Thoracic aorta (tissue), 2 donors: ENCODE measurements at regions not wholly inside any gene's neighbourhood (a gene's known extent, or its start where the extent isn't known, plus 50 kb on each side); places are given as distances from the start of the nearest gene placed in this dataset.

ENCODE experiments used
- ATAC-seq: fragments of 150-250 bp; one replicate; pipeline ENCODE4 v1.8.0; 2017; ENCODE audit warnings: low read depth; ENCODE audit not compliant: insufficient number of reproducible peaks, low FRiP score
- DNase-seq: peaks from one replicate; pipeline ENCODE4 v3.0.0-alpha.2; 2020; ENCODE audit warnings: low spot score
- H3K27ac ChIP-seq, 2 donors: fragments of 200-600 bp; sonication (generic); 1 replicate in 1 of 2; 2 replicates in 1 of 2; pipeline ENCODE4 v1.5.1; 2016; ENCODE audit warnings: mild to moderate bottlenecking in 2 of 2, moderate library complexity in 2 of 2
- H3K27me3 ChIP-seq: fragments of 200-600 bp; sonication (generic); replicated peaks from 2 replicates; pipeline ENCODE4 v1.6.0; 2016; ENCODE audit warnings: mild to moderate bottlenecking; ENCODE audit not compliant: insufficient read depth
- H3K36me3 ChIP-seq: fragments of 200-600 bp; sonication (generic); one replicate; pipeline ENCODE4 v1.5.1; 2016
- H3K4me1 ChIP-seq, 2 donors: fragments of 200-600 bp; sonication (generic); 1 replicate in 1 of 2; 2 replicates in 1 of 2; pipeline versions ENCODE4 v1.5.1 to v1.6.0; 2016; ENCODE audit warnings: low read depth in 2 of 2, mild to moderate bottlenecking in 1 of 2; ENCODE audit not compliant: control insufficient read depth in 1 of 2
- H3K4me3 ChIP-seq: fragments of 200-600 bp; sonication (generic); 2 replicates; pipeline ENCODE4 v1.5.1; 2016; ENCODE audit warnings: mild to moderate bottlenecking
- H3K9me3 ChIP-seq: fragments of 200-600 bp; sonication (generic); 2 replicates; pipeline ENCODE4 v1.5.1; 2016
- CTCF ChIP-seq: fragments of 200-600 bp; sonication (generic); IDR thresholded peaks from one replicate; pipeline ENCODE4 v1.5.1; 2019; ENCODE audit warnings: antibody characterized with exemption

GRCh38 chr7:142405122-142405765 is 147.4 kb upstream of the PRSS58 start:
- no peaks in the 10 kb centered on the region for H3K36me3 ChIP-seq
- no peak overlapping the region for H3K4me3 ChIP-seq
- H3K4me1 ChIP-seq: no peaks in the 10 kb centered on the region
- no peaks in the 10 kb centered on the region for H3K9me3 ChIP-seq
- H3K27ac ChIP-seq: no peak overlapping the region
- DNase-seq: no peak
- no peak for TF ChIP-seq CTCF
- ATAC-seq: no peak
- H3K27me3 ChIP-seq: no peaks in the 10 kb centered on the region

GRCh38 chr7:142401951-142402350 is 144.1 kb upstream of the PRSS58 start:
- Histone ChIP-seq H3K27ac (no peak overlapping the region), H3K36me3 (no peaks in the 10 kb centered on the region), H3K4me1 (no peaks in the 10 kb centered on the region), H3K4me3 (no peak overlapping the region), H3K27me3 (no peaks in the 10 kb centered on the region), H3K9me3 (no peaks in the 10 kb centered on the region)
- no peak for TF ChIP-seq CTCF
- DNase-seq: no peak
- no peak for ATAC-seq

- no peaks in the 10 kb centered on the region for H3K4me1 ChIP-seq
- H3K4me3 ChIP-seq: no peak overlapping the region
- no peak overlapping the region for H3K27ac ChIP-seq
- no peak for TF ChIP-seq CTCF
- H3K27me3 ChIP-seq: no peaks in the 10 kb centered on the region
- no peaks in the 10 kb centered on the region for H3K9me3 ChIP-seq
- no peaks in the 10 kb centered on the region for H3K36me3 ChIP-seq
- ATAC-seq: no peak
- no peak for DNase-seq
Measured at GRCh38 chr7:142400042-142400533, 142.2 kb upstream of the PRSS58 start.

GRCh38 chr7:142391191-142391992 is 133.5 kb upstream of the PRSS58 start:
- Histone ChIP-seq H3K27me3 (no peaks in the 10 kb centered on the region), H3K36me3 (no peaks in the 10 kb centered on the region), H3K4me3 (no peak overlapping the region), H3K4me1 (no peaks in the 10 kb centered on the region), H3K27ac (no peak overlapping the region), H3K9me3 (no peaks in the 10 kb centered on the region)
- TF ChIP-seq CTCF: no peak
- ATAC-seq: no peak
- DNase-seq: no peak

- Histone ChIP-seq H3K9me3 (no peaks in the 10 kb centered on the region), H3K27ac (no peak overlapping the region), H3K27me3 (no peaks in the 10 kb centered on the region), H3K4me3 (no peak overlapping the region), H3K4me1 (no peaks in the 10 kb centered on the region), H3K36me3 (no peaks in the 10 kb centered on the region)
- no peak for TF ChIP-seq CTCF
- ATAC-seq: no peak
- no peak for DNase-seq
Measured at GRCh38 chr7:142389544-142389943, 131.7 kb upstream of the PRSS58 start.
